NCI-H510A treated with DMSO at 0.1 percent for 48 hours (cell line): ENCODE measurements at regions not wholly inside any gene's neighbourhood (a gene's known extent, or its start where the extent isn't known, plus 50 kb on each side); places are given as distances from the start of the nearest gene placed in this dataset.

ENCODE experiments used
- DNase-seq: peaks from one replicate; lab custom pipeline; 2025; lab: John Stamatoyannopoulos, UW

DNA sequence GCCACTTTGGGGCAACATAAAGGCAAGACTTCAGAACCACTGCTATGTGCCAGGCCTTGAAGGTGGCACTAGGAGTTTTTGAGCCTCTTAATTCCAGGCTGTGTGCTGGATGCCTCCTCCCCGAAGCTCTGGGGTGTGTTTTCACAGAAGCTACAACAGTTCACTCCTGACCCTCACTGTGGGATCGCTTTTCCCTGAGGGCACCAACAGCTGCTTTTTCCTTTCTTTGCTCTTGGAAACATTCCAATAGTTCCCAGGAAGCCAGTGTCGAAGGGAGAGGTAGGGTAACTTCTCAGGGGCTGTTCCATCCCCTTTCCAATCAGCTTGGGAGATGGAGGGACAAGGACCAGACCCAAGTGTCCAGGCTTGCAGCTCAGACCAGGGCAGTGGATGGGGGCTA lies 153.4 kb downstream of the C1orf94 start:
- no peak for DNase-seq

DNA sequence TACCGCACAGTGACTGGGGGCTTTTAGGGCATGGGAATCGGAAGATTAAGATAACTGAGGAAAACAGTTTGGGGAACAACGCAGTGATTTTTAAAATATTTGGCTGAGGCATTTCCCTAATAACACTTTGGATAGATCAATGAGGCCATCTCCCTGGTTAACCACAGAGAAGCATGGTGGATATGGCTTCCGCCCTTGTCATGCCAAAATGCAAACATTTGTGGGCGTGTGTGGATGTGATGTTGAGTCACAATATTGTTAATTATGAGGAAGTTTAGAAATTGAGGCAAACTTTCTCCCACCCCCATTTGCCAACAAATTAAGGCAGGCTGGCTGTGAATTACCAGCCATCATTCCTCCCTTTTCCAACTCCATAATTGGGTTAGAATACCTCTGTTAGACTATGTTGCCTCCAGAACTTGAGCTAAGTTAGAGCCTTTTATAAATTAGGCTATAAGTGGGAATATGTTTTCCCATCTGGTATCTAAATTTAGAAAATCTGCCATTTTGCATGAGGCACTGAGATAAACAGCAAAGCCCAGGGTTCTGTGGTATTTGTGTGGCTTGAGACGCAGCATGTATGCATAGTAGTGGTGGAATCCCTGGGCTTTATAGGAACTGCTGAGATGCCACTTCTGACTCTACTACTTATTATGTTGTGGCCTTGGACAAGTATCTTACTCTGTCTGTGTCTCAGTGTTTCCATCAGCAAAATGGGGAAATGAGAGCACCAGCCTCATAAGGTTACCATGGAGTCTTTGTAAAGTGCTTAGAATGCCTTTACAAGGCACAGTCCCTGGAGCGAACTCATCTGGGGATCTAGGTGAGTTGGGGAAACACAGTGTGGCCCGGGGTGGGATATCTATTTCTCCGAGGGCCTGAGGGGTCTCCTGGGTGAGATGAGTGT lies 154.6 kb downstream of the C1orf94 start:
- DNase-seq = no peak

DNA sequence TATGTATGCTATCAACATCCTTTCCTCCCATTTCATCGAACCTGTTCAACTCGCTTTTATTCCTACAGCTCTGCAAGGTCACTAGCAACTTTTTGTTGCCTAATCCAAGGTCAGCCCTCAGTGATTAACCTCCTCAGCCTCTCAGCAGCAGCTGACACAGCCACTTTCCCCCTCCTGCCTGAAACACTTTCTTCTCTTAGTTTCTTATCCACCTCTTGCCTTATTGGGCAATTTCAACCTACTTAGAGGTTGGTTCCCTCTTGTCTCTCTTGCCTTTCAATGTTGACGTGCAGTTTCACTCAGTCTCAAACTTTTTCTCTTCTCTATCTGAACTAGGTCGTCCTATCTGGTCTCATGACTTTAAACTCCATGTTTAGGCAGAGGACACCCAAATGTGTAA lies 156.3 kb downstream of the C1orf94 start:
- no peak for DNase-seq

DNA sequence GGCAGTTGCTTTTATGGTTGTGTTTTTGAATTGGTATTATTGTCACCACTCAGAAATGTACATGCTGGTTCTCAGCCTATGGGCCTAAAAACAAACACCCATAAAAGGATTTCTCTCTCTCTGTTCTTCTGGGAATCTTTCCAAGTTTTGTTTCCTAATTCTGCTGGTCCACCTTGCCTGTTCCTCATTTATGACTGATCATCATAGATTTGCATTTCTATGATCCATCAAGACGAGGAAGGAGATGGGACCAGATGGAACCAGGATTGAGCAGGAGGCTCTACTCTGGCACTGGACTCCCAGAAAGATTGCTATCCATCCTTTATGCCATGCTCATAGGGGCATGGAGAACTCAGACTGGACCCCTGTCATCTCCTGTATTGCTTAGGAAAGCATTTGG lies 162.2 kb downstream of the C1orf94 start:
- DNase-seq = no peak

DNA sequence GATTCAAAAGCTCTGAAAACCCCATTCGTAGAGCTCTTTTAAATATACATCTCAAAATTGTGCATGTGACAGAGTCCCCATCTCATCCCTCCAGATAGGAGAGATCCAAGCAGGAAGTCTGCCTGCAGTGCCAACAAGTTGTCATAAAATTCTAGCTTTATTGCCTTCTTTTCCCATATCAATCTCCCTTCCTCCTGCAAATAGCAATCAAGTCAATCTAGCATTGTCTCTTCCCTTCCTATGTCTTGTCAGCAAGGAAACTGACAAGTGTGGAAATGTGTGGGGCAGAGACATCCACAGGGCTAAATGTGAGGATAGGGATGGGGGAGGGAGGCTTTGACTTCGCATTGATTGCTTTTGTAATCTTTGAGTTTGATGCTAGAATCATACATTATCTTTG lies 165.2 kb downstream of the C1orf94 start:
- no peak for DNase-seq

DNA sequence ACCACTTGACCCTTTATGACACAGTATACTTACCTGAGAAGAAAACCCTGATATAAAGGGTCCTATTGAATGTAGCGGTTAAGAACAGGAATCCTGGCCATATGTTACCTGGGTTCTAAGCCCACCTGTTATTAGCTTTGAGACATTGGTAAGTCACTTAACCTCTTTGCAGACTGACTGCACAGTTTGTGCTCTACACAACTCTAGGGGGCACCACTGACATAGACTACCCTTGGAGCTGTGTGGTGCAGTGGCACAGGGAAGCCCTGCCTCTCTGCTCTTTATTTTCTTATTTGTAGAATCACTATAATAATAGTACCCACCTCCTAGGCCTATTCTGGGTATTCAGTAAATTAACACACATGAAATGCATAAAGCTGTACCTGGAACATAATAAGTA lies 165.6 kb downstream of the C1orf94 start:
- DNase-seq = no peak

DNA sequence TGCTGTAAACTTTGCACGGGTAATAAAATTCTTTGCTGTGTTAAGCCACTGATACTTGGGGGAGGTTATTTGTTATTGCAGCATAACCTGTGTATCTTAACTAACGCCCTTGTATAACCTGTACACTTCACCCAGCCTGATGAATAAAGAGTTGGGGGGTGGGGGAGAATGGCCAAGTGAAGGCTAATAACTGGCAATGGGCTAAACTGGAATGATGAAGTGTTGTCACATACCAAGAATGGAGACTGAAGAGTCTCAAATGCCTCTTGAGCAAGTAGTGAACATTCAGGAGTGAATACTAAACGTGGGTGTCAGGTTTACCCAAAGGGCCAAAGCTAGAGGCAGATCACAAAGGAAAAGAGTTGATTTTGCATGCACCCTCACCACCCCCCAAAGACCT lies 169.4 kb downstream of the C1orf94 start:
- DNase-seq = no peak

DNA sequence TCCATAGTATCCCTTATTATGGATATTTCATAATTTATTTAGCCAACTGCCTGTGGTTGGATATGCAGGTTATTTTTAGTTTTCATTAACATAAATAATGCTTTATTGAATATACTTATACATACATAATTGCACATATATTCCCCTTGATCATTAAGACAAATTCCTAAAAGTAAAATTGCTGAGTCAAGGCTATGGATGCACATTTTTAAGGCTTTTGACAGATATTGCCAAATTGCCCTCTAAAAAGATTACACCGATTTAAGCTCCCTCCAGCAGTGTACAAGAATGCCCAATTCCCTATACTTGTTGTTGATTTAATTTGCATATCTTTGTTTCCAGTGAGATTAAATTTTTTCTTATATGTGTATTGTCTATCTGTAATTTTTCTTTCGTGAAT lies 176.7 kb downstream of the C1orf94 start:
- DNase-seq = no peak

DNA sequence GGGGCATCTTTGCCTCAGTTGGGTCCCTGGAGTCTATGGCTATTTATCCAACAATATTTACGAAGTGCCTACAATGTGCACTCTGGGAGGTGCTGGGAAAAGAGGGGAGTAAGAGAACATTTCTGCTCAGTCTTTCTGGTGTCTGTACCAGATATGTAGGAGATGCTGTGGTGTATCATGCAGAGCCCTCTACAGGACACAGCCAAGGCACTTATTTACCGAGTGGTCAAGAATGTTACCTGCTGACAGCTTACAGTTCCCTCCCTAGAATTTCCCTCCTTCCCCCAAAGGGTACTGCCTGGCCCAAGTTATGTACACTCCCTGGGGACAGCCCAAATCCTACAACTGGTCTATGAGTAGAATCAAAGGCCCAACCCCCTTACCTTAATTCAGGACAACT lies 177.7 kb downstream of the C1orf94 start:
- no peak for DNase-seq

DNA sequence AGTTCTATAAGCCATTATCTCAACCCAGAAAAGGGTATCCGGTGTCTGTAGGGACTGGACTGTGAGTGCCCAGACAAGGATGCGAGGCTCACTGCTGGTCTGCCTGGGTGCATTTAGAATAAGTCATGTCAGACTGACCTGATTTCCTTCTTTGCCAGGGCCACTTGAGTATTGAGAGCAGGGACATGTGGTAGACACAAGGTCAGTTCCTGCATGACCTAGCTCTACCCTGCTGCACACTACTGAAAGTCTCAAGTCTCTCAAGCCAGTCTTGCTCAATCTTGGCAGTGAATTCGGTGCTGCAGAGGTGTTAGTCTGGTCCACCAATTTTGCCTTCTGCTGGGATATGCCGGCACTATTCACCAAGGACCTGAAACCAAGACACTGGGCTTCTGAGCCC lies 180.1 kb downstream of the C1orf94 start:
- DNase-seq = no peak

DNA sequence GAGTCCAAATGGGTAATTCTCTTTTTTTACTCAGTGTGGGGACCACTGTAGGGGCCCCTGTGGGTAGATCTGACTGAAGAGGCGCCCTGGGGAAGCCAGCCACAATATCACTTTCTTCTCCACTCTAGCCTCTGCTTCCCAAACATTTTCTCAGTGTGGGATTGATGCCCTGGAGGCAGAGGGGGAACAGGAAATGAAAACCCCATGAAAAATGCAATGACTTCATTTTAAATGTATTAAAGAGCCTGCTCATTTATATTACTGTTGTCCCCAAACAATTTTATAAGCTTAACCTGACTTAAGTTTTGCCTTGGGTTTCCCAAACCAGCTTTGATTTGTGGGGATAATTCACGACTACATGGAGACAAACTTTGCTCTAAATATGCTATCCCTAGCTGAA lies 181.9 kb downstream of the C1orf94 start:
- no peak for DNase-seq

DNA sequence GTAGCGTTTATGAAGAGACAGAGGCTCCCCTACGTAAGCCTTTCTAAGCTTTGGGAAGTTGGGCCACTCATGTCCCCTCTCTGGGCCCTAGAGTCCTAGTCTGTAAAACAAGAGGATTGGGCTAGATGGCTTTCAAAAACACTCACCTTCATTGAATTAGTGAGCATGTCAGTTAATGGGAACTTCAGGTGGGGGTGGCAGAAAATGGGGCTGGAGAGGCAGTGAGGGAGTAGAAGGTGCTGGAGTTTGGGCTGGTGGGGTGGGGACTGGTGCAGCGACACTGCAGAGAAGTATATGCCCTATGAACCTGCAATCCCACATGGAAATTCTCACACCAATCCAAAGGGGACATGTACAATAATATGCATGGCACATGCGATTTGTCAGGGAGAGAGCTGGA lies 182.7 kb downstream of the C1orf94 start:
- DNase-seq = no peak

DNA sequence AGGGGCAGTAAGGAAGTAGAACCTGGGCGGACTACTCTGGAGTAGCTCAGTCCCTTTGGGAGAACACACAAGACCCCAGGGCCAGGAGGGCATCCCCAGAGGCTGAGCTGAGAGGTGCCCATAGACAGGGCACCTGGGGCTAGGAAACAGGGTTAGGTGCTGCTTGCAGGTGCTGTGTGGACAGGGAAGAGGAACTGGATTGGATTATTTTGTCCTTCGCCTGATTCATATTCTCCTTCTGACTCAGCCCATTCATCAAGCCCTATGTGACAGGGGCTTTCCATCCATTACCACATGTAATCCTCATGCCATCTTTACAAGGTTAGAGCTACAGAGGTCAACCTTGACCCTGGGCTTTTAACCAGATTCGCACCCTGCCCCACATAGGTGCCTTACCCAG lies 183.9 kb downstream of the C1orf94 start:
- no peak for DNase-seq

DNA sequence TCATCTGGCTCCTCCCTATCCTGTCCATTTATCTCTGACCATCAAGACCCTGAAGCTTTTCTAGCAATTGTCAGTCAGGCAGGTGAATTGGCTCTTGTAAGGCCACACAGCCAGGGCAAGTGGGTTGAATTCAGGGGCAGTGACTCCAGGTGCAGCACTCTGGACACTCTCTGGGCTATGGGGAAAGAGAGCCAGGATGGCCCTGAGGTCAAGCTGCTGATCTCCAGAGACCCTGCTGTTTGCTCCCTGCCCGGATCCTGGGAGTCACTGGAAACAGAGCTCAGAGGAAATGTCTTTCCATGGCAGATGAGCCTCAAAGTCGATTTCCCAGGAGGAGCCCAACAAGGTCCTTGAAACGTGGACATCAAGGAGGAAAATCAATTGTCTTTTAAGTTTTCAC lies 184.4 kb downstream of the C1orf94 start:
- DNase-seq = no peak

DNA sequence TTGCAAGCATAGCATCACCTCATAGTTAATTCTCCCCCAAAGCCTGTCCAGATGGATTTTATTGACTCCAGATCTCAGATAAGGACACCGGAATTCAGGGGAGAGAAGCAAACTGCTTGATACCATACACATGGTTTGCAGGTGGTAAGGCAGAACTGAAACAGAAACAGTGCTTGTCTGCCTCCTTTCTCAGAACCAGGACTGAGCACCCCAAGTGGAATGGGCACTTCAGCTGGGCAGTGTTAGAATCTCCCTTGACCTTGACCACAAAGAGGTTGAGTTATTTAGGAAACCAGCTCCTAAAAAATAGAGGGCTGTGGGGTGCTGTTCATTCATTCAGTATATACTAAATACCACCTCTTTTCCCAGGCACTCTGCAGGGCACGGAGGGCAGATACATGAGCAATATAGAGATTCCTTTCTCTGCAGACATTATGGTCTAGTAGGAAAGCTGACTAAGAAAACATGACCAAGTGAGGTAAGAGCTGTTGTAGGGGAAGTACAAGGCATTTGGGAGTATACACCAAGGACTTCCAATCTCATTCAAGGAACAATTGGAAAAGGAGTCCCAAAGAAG lies 185.2 kb downstream of the C1orf94 start:
- peak; percentile 87 for DNase-seq

DNA sequence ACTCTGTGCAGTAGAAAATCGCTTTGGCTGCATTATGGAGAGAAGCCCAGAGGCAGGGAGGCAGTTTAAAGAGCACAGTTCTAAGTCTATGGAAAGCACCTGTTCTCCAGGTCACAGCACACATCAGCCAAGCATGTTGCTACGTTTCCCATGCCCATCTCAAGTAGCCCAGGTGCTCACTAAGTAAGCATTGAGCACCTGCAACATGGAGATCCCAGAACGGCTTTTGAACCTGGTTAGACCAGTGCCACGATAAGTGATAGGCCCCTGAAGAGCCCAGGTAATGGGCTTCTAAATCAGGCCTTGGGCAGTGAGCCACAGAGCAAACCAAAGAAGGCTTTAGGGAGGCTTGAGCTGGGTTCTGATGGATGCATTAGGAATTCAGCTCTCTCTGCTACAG lies 186.2 kb downstream of the C1orf94 start:
- peak; percentile 100 for DNase-seq

DNA sequence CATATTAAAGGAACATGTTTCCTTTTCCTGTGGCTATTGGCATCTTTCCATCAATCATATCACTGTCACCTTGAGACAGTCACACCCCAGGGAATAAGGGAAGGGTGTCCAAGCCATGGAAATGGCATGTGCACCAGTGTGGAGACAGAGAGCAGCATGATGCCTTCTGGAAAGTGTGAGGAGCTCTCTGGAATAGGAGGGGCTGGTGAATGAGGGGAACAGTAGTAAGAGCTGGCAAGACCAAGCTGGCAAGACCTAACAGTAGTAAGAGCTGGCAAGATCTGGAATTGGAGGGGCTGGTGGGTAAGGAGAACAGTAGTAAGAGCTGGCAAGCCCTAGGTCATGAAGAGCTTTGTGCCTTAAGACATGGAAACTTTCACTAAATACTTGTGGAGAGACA lies 186.7 kb downstream of the C1orf94 start:
- DNase-seq = no peak

DNA sequence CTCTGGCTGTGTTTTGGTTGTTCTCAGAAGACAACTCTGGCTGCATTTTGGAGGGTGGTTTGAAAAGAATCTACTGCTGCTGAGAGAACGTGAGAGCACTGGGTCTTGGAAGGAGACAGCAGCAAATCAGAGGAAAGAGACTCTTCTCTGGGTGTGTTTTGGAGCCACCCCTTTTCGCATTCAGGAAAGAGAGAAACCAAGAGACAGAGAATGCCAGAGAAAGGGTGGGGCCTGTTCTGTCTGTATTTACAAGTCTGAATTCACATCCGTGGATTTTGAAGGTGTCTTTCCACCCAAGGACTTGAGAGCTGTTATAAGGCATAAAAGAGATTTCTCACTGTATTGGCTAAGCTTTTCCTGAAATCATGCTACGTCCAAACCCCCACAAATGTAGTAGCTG lies 187.2 kb downstream of the C1orf94 start:
- DNase-seq = peak; percentile 88

DNA sequence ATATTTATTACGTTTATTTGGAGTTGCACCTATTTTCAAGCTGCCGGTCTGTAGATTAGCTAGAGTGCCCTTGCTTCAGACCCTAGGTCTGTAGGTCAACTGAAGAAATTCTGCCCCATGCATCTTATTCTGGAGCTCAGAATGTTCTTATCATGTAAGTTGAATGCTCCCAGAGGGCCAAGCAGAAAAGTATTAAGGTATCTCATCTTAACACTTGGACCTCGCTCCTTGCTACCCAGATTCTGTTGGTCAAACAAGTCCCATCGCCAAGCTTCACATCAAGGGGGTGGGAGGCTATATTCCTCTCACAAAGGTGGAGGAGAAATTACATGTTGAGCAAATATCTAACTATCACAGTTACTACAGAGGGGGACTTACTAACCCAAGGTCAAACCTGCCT lies 187.7 kb downstream of the C1orf94 start:
- DNase-seq = no peak

DNA sequence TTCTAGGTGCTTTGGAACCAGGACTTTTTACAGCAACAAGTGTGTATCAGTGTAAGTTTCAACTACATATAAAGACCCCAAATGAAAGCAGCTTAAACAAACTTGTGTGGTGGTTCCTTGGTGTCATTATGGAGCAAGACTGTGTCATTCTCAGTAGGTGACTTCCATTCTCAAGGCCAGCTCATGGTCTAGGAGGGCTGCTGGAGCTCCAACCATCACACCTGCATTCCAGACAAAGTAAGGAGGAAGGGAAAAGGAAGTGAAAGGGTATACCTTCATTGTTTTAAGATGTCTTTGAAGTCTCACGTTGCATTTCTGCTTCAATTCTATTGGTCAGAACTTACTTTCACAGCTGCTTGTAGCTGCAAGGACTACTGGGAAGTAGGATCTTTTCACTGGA lies 188.6 kb downstream of the C1orf94 start:
- no peak for DNase-seq

DNA sequence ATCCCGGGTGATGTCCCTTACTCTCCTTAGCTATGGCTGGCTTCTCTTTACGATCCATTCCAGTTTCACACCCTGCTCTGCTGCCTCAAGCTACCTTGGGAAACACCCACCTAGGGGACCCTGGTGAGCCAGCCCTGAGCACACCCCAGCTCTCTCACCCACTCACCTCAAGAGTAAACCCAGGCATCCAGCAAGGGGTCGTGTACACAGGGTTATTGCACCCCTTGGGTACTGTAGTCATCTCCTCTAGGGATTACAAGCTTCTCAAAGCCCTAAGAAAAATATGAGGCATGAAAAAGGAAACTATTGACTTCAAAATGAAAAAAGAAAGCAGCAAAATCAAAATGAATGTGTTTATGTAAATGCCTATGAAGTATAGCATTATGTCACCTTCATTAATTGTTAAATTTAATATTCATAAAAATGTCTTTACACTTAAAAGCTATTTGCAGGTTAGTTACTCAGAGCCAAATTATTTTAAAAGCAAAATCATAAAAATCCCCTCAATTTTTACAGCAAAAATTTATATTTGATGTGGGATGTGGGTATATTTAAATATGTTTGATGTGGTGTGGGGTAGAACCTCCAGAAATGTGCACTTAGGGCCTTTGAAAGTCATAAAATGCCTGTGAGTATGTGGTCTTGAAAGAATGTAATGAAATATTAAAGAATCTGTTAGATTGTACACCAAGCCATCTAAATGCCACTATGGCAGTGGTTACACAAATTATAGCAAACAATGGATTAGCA lies 190.3 kb downstream of the C1orf94 start:
- DNase-seq = no peak

DNA sequence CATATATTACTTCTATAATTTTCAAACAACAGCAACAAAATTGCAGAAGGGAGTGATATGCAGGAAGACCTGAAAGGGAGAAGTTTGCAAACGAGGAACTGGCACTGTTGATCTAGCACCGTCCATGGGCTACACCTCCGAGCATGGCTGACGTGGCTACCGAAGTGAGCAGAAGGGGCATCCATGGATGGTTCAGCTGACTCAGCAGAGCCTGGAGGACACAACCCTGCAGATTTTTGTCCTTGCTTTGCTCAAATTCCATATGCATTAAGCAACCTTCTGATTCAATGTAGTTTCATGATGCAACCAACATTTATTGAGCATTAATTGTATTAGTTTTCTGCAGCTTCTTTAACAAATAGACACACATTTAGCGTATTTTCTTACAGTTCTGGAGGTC lies 191.2 kb downstream of the C1orf94 start:
- no peak for DNase-seq
